ENCODE measurements at regions not wholly inside any gene's neighbourhood (a gene's known extent, or its start where the extent isn't known, plus 50 kb on each side); places are given as distances from the start of the nearest gene placed in this dataset.

- no peak for DNase-seq
These were observed 84.1 kb downstream of the TNFSF11 start for GRCh38 chr13:42658019-42658418.

GRCh38 chr13:42660333-42660965 lies 86.5 kb downstream of the TNFSF11 start:
- DNase-seq = peak in 1 of 51 donors; percentile 10

- no peak for DNase-seq
These were observed 93.7 kb downstream of the TNFSF11 start for GRCh38 chr13:42667638-42668037.

- DNase-seq = no peak
These were observed 97.5 kb downstream of the TNFSF11 start for GRCh38 chr13:42671502-42671901.

GRCh38 chr13:42673677-42674076 lies 99.7 kb downstream of the TNFSF11 start:
- DNase-seq = no peak

- no peak for DNase-seq
These were observed 100.6 kb upstream of the FAM216B start for GRCh38 chr13:42680748-42681147.

GRCh38 chr13:42681326-42682100 lies 99.9 kb upstream of the FAM216B start:
- DNase-seq = peak in 1 of 51 donors; percentile 1

GRCh38 chr13:42684226-42684625 lies 97.2 kb upstream of the FAM216B start:
- no peak for DNase-seq

- no peak for DNase-seq
These were observed 95.6 kb upstream of the FAM216B start for GRCh38 chr13:42685751-42686150.

- no peak for DNase-seq
These were observed 95.2 kb upstream of the FAM216B start for GRCh38 chr13:42686165-42686564.

- no peak for DNase-seq
These were observed 92.6 kb upstream of the FAM216B start for GRCh38 chr13:42688821-42689220.

- DNase-seq = no peak
These were observed 85.2 kb upstream of the FAM216B start for GRCh38 chr13:42696191-42696590.

- no peak for DNase-seq
These were observed 81.5 kb upstream of the FAM216B start for GRCh38 chr13:42699912-42700311.

GRCh38 chr13:42702716-42703115 lies 78.7 kb upstream of the FAM216B start:
- no peak for DNase-seq

GRCh38 chr13:42703740-42704139 lies 77.6 kb upstream of the FAM216B start:
- no peak for DNase-seq

- DNase-seq = no peak
These were observed 75.1 kb upstream of the FAM216B start for GRCh38 chr13:42706286-42706685.

GRCh38 chr13:42707048-42707447 lies 74.3 kb upstream of the FAM216B start:
- DNase-seq = no peak

GRCh38 chr13:42707586-42707985 lies 73.8 kb upstream of the FAM216B start:
- no peak for DNase-seq

GRCh38 chr13:42708391-42708790 lies 73.0 kb upstream of the FAM216B start:
- DNase-seq = no peak

- no peak for DNase-seq
These were observed 72.1 kb upstream of the FAM216B start for GRCh38 chr13:42709276-42709675.

- DNase-seq = no peak
These were observed 65.5 kb upstream of the FAM216B start for GRCh38 chr13:42715909-42716308.

- DNase-seq = no peak
These were observed 64.2 kb upstream of the FAM216B start for GRCh38 chr13:42717176-42717575.
